NCI-H1092 (cell line): ENCODE measurements at regions not wholly inside any gene's neighbourhood (a gene's known extent, or its start where the extent isn't known, plus 50 kb on each side); places are given as distances from the start of the nearest gene placed in this dataset.
"Not testable (repeated sequence)": the region's sequence is repeated elsewhere in the genome, so short reads cannot be mapped to it uniquely, and the experiment has no call there.

Experiments
- DNase-seq: peaks from one replicate; lab custom pipeline; 2025; lab: John Stamatoyannopoulos, UW

- not testable (repeated sequence) for DNase-seq
Measured at GRCh38 chr7:67916111-67916510, 919.5 kb downstream of the TYW1 start.

- peak; percentile 20 for DNase-seq
Measured at GRCh38 chr7:67916571-67917436, 920.2 kb downstream of the TYW1 start.

GRCh38 chr7:67917437-67917755 is 920.8 kb downstream of the TYW1 start:
- no peak for DNase-seq

GRCh38 chr7:67918158-67918557 is 921.5 kb downstream of the TYW1 start:
- DNase-seq = no peak

- no peak for DNase-seq
Measured at GRCh38 chr7:67923286-67923685, 926.7 kb downstream of the TYW1 start.

GRCh38 chr7:67928141-67928540 is 931.5 kb downstream of the TYW1 start:
- DNase-seq = no peak

GRCh38 chr7:67936447-67936846 is 939.8 kb downstream of the TYW1 start:
- not testable (repeated sequence) for DNase-seq

- no peak for DNase-seq
Measured at GRCh38 chr7:67940400-67940799, 943.8 kb downstream of the TYW1 start.

GRCh38 chr7:67947191-67947590 is 950.6 kb downstream of the TYW1 start:
- no peak for DNase-seq

- no peak for DNase-seq
Measured at GRCh38 chr7:67947646-67948045, 951.0 kb downstream of the TYW1 start.

GRCh38 chr7:67950321-67951083 is 953.9 kb downstream of the TYW1 start:
- DNase-seq = no peak

- DNase-seq = no peak
Measured at GRCh38 chr7:67955061-67955460, 958.4 kb downstream of the TYW1 start.

GRCh38 chr7:67962863-67963262 is 966.2 kb downstream of the TYW1 start:
- no peak for DNase-seq

- DNase-seq = no peak
Measured at GRCh38 chr7:67976490-67976889, 979.9 kb downstream of the TYW1 start.

- DNase-seq = no peak
Measured at GRCh38 chr7:67983486-67983885, 986.9 kb downstream of the TYW1 start.

- no peak for DNase-seq
Measured at GRCh38 chr7:67984326-67984725, 987.7 kb downstream of the TYW1 start.

GRCh38 chr7:67989142-67989541 is 992.5 kb downstream of the TYW1 start:
- no peak for DNase-seq

- DNase-seq = no peak
Measured at GRCh38 chr7:67990003-67990402, 993.4 kb downstream of the TYW1 start.

GRCh38 chr7:67990716-67991115 is 994.1 kb downstream of the TYW1 start:
- DNase-seq = no peak

GRCh38 chr7:67992287-67992686 is 995.7 kb downstream of the TYW1 start:
- DNase-seq = no peak

- no peak for DNase-seq
Measured at GRCh38 chr7:68005992-68006391, 1009.4 kb downstream of the TYW1 start.

- DNase-seq = no peak
Measured at GRCh38 chr7:68006619-68007018, 1010.0 kb downstream of the TYW1 start.

- no peak for DNase-seq
Measured at GRCh38 chr7:68009716-68010115, 1013.1 kb downstream of the TYW1 start.
